Activated CD8-positive, alpha-beta memory T cell treated with anti-CD3 and anti-CD28 coated beads, Interleukin-2, amount 50 U/mL, for 48 hours (primary cell): ENCODE measurements at regions not wholly inside any gene's neighbourhood (a gene's known extent, or its start where the extent isn't known, plus 50 kb on each side); places are given as distances from the start of the nearest gene placed in this dataset.
"Not testable (repeated sequence)": the region's sequence is repeated elsewhere in the genome, so short reads cannot be mapped to it uniquely, and the experiment has no call there.

Experiments used
- DNase-seq: peaks from one replicate; pipeline ENCODE4 v3.0.0-alpha.2; 2020

- no peak for DNase-seq
These were observed 341.3 kb upstream of the DPPA4 start for GRCh38 chr3:109678600-109678999.

- no peak for DNase-seq
These were observed 342.3 kb upstream of the DPPA4 start for GRCh38 chr3:109679664-109680063.

GRCh38 chr3:109683746-109684145 is 346.4 kb upstream of the DPPA4 start:
- DNase-seq = no peak

GRCh38 chr3:109685084-109686079 is 348.0 kb upstream of the DPPA4 start:
- DNase-seq = no peak

GRCh38 chr3:109687626-109688025 is 350.3 kb upstream of the DPPA4 start:
- DNase-seq = no peak

GRCh38 chr3:109696932-109697331 is 359.6 kb upstream of the DPPA4 start:
- DNase-seq = no peak

GRCh38 chr3:109702252-109702651 is 364.9 kb upstream of the DPPA4 start:
- no peak for DNase-seq

- no peak for DNase-seq
These were observed 365.6 kb upstream of the DPPA4 start for GRCh38 chr3:109702976-109703375.

- not testable (repeated sequence) for DNase-seq
These were observed 367.8 kb upstream of the DPPA4 start for GRCh38 chr3:109705133-109705532.

- DNase-seq = no peak
These were observed 370.3 kb upstream of the DPPA4 start for GRCh38 chr3:109707617-109708016.

- DNase-seq = no peak
These were observed 375.9 kb upstream of the DPPA4 start for GRCh38 chr3:109713288-109713687.

GRCh38 chr3:109715707-109716106 is 378.4 kb upstream of the DPPA4 start:
- no peak for DNase-seq

- DNase-seq = no peak
These were observed 381.5 kb upstream of the DPPA4 start for GRCh38 chr3:109718850-109719249.

- DNase-seq = no peak
These were observed 391.6 kb upstream of the DPPA4 start for GRCh38 chr3:109728861-109729494.

GRCh38 chr3:109731639-109732473 is 394.5 kb upstream of the DPPA4 start:
- DNase-seq = peak; percentile 54

GRCh38 chr3:109743981-109744380 is 406.6 kb upstream of the DPPA4 start:
- no peak for DNase-seq

GRCh38 chr3:109772520-109772919 is 435.2 kb upstream of the DPPA4 start:
- DNase-seq = no peak

- no peak for DNase-seq
These were observed 436.8 kb upstream of the DPPA4 start for GRCh38 chr3:109774108-109774507.

- DNase-seq = no peak
These were observed 446.9 kb upstream of the DPPA4 start for GRCh38 chr3:109784285-109784684.

- no peak for DNase-seq
These were observed 447.7 kb upstream of the DPPA4 start for GRCh38 chr3:109784852-109785631.

GRCh38 chr3:109803274-109803673 is 465.9 kb upstream of the DPPA4 start:
- DNase-seq = no peak

- no peak for DNase-seq
These were observed 467.4 kb upstream of the DPPA4 start for GRCh38 chr3:109804697-109805096.
